ENCODE measurements at regions not wholly inside any gene's neighbourhood (a gene's known extent, or its start where the extent isn't known, plus 50 kb on each side); places are given as distances from the start of the nearest gene placed in this dataset.

GRCh38 chr15:35974052-35974451, 428.1 kb upstream of the DPH6 start:
- no peaks in the 10 kb centered on the region for H3K4me1 ChIP-seq
- H3K27me3 ChIP-seq = no peaks in the 10 kb centered on the region
- H3K9me3 ChIP-seq = no peaks in the 10 kb centered on the region
- no peak overlapping the region for H3K27ac ChIP-seq
- H3K4me3 ChIP-seq = no peak overlapping the region
- no peaks in the 10 kb centered on the region for H3K36me3 ChIP-seq
- no peak for DNase-seq
- TF ChIP-seq CTCF (IDR thresholded peaks at IDR 0.05) (no peak), POLR2A (IDR thresholded peaks at IDR 0.05) (no peak)
- intact Hi-C loops (cut with DNase I; ENCODE audit: low total_unique reads) = no loop called here

- DNase-seq = no peak
- H3K4me3 ChIP-seq = no peak overlapping the region
- intact Hi-C loops (cut with DNase I; ENCODE audit: low total_unique reads) = no loop called here
- H3K9me3 ChIP-seq = no peaks in the 10 kb centered on the region
- no peaks in the 10 kb centered on the region for H3K36me3 ChIP-seq
- no peaks in the 10 kb centered on the region for H3K27me3 ChIP-seq
- H3K4me1 ChIP-seq = no peaks in the 10 kb centered on the region
- TF ChIP-seq CTCF (IDR thresholded peaks at IDR 0.05) = no peak
- no peak for TF ChIP-seq POLR2A (IDR thresholded peaks at IDR 0.05)
- H3K27ac ChIP-seq = no peak overlapping the region
Observed at GRCh38 chr15:35975941-35976340, 430.0 kb upstream of the DPH6 start.

- no peak for DNase-seq
- intact Hi-C loops (cut with DNase I; ENCODE audit: low total_unique reads) = no loop called here
- TF ChIP-seq POLR2A (IDR thresholded peaks at IDR 0.05) = no peak
Observed at GRCh38 chr15:35979608-35980007, 433.6 kb upstream of the DPH6 start.

GRCh38 chr15:35980719-35981118, 434.8 kb upstream of the DPH6 start:
- Histone ChIP-seq H3K4me3 (no peak overlapping the region), H3K9me3 (no peaks in the 10 kb centered on the region), H3K4me1 (no peaks in the 10 kb centered on the region), H3K27me3 (no peaks in the 10 kb centered on the region), H3K36me3 (no peaks in the 10 kb centered on the region), H3K27ac (no peak overlapping the region)
- intact Hi-C loops (cut with DNase I; ENCODE audit: low total_unique reads) = no loop called here
- DNase-seq = no peak
- TF ChIP-seq POLR2A (IDR thresholded peaks at IDR 0.05) (no peak), CTCF (IDR thresholded peaks at IDR 0.05) (no peak)

More at GRCh38 chr15:35979608-35980007, 433.6 kb upstream of the DPH6 start:
- no peaks in the 10 kb centered on the region for H3K4me1 ChIP-seq
- no peaks in the 10 kb centered on the region for H3K36me3 ChIP-seq
- H3K27me3 ChIP-seq = no peaks in the 10 kb centered on the region
- H3K27ac ChIP-seq = no peak overlapping the region
- no peak overlapping the region for H3K4me3 ChIP-seq
- no peaks in the 10 kb centered on the region for H3K9me3 ChIP-seq

- no peaks in the 10 kb centered on the region for H3K4me1 ChIP-seq
- H3K27ac ChIP-seq = no peak overlapping the region
- DNase-seq = peak; percentile 30 to 32
- no peaks in the 10 kb centered on the region for H3K9me3 ChIP-seq
- no peaks in the 10 kb centered on the region for H3K36me3 ChIP-seq
- no peak for TF ChIP-seq CTCF (IDR thresholded peaks at IDR 0.05)
- TF ChIP-seq POLR2A (IDR thresholded peaks at IDR 0.05) = no peak
- intact Hi-C loops (cut with DNase I; ENCODE audit: low total_unique reads) = no loop called here
- H3K4me3 ChIP-seq = no peak overlapping the region
- no peaks in the 10 kb centered on the region for H3K27me3 ChIP-seq
Observed at GRCh38 chr15:35986191-35986721, 440.3 kb upstream of the DPH6 start.

GRCh38 chr15:35987056-35987455, 441.1 kb upstream of the DPH6 start:
- Histone ChIP-seq H3K27me3 (no peaks in the 10 kb centered on the region), H3K27ac (no peak overlapping the region), H3K4me3 (no peak overlapping the region), H3K4me1 (no peaks in the 10 kb centered on the region), H3K36me3 (no peaks in the 10 kb centered on the region), H3K9me3 (no peaks in the 10 kb centered on the region)
- TF ChIP-seq CTCF (IDR thresholded peaks at IDR 0.05) = no peak
- no peak for TF ChIP-seq POLR2A (IDR thresholded peaks at IDR 0.05)
- no peak for DNase-seq
- intact Hi-C loops (cut with DNase I; ENCODE audit: low total_unique reads) = no loop called here
